ENCODE measurements at regions not wholly inside any gene's neighbourhood (a gene's known extent, or its start where the extent isn't known, plus 50 kb on each side); places are given as distances from the start of the nearest gene placed in this dataset.

GRCh38 chr12:17206553-17206952 lies 600.6 kb upstream of the LMO3 start:
- TF ChIP-seq CTCF (IDR thresholded peaks at IDR 0.05), result no peak
- no peak for TF ChIP-seq POLR2AphosphoS2 (conservative IDR thresholded peaks at IDR 0.05; ENCODE audit: low read length)
- no peak for TF ChIP-seq RCOR1 (IDR thresholded peaks at IDR 0.05; ENCODE audit: low read depth, low read length)
- no peak for TF ChIP-seq POLR2A (IDR thresholded peaks at IDR 0.05; ENCODE audit: low read length)
- no peak for TF ChIP-seq EP300 (IDR thresholded peaks at IDR 0.05)
- no peak for TF ChIP-seq REST (IDR thresholded peaks at IDR 0.05)
- TF ChIP-seq JUNB (IDR thresholded peaks at IDR 0.05), result no peak
- no peak for TF ChIP-seq E2F6 (IDR thresholded peaks at IDR 0.05; ENCODE audit: borderline replicate concordance, low read depth)
- TF ChIP-seq MAFK (IDR thresholded peaks at IDR 0.05; ENCODE audit: partially characterized antibody), result no peak
- TF ChIP-seq MAX (IDR thresholded peaks at IDR 0.05), result no peak
- no peak for TF ChIP-seq BHLHE40 (IDR thresholded peaks at IDR 0.05; ENCODE audit: low read depth, low read length)
- TF ChIP-seq MYC (IDR thresholded peaks at IDR 0.05; ENCODE audit: borderline replicate concordance, low read length), result no peak
